GM18498 (cell line): ENCODE measurements at regions not wholly inside any gene's neighbourhood (a gene's known extent, or its start where the extent isn't known, plus 50 kb on each side); places are given as distances from the start of the nearest gene placed in this dataset.
"Not testable (repeated sequence)": the region's sequence is repeated elsewhere in the genome, so short reads cannot be mapped to it uniquely, and the experiment has no call there.

Experiments
- ATAC-seq: cut with Tn5 transposase; IDR thresholded peaks from one replicate; pipeline ENCODE4 v1.9.1; 2021; ENCODE audit warnings: mild to moderate bottlenecking, moderate library complexity; ENCODE audit not compliant: unreplicated experiment

- ATAC-seq: no peak
These were observed 84.1 kb downstream of the ACTBL2 start for GRCh38 chr5:57398413-57399093.

GRCh38 chr5:57396701-57397100 lies 85.9 kb downstream of the ACTBL2 start:
- no peak for ATAC-seq

- no peak for ATAC-seq
These were observed 88.0 kb downstream of the ACTBL2 start for GRCh38 chr5:57394421-57395210.

GRCh38 chr5:57386958-57387357 lies 95.7 kb downstream of the ACTBL2 start:
- no peak for ATAC-seq

- no peak for ATAC-seq
These were observed 99.3 kb downstream of the ACTBL2 start for GRCh38 chr5:57383093-57383861.

- ATAC-seq: no peak
These were observed 100.0 kb downstream of the ACTBL2 start for GRCh38 chr5:57382655-57383054.

GRCh38 chr5:57370376-57370775 lies 112.2 kb downstream of the ACTBL2 start:
- no peak for ATAC-seq

GRCh38 chr5:57368010-57368409 lies 114.6 kb downstream of the ACTBL2 start:
- ATAC-seq: no peak

GRCh38 chr5:57366744-57367143 lies 115.9 kb downstream of the ACTBL2 start:
- ATAC-seq: no peak

GRCh38 chr5:57362951-57363350 lies 119.7 kb downstream of the ACTBL2 start:
- ATAC-seq: no peak

GRCh38 chr5:57360871-57361270 lies 121.7 kb downstream of the ACTBL2 start:
- ATAC-seq: no peak

- ATAC-seq: no peak
These were observed 123.6 kb downstream of the ACTBL2 start for GRCh38 chr5:57358796-57359592.

GRCh38 chr5:57356850-57357249 lies 125.8 kb downstream of the ACTBL2 start:
- not testable (repeated sequence) for ATAC-seq

- ATAC-seq: no peak
These were observed 133.4 kb downstream of the ACTBL2 start for GRCh38 chr5:57349214-57349613.

GRCh38 chr5:57348376-57349140 lies 134.1 kb downstream of the ACTBL2 start:
- no peak for ATAC-seq

- ATAC-seq: no peak
These were observed 136.3 kb downstream of the ACTBL2 start for GRCh38 chr5:57346328-57346727.

GRCh38 chr5:57341380-57341979 lies 141.1 kb downstream of the ACTBL2 start:
- ATAC-seq: no peak

GRCh38 chr5:57340681-57341080 lies 141.9 kb downstream of the ACTBL2 start:
- ATAC-seq: no peak

GRCh38 chr5:57339521-57339920 lies 143.1 kb downstream of the ACTBL2 start:
- ATAC-seq: no peak

- no peak for ATAC-seq
These were observed 143.7 kb downstream of the ACTBL2 start for GRCh38 chr5:57338868-57339340.
